ENCODE measurements at regions not wholly inside any gene's neighbourhood (a gene's known extent, or its start where the extent isn't known, plus 50 kb on each side); places are given as distances from the start of the nearest gene placed in this dataset.

DNA sequence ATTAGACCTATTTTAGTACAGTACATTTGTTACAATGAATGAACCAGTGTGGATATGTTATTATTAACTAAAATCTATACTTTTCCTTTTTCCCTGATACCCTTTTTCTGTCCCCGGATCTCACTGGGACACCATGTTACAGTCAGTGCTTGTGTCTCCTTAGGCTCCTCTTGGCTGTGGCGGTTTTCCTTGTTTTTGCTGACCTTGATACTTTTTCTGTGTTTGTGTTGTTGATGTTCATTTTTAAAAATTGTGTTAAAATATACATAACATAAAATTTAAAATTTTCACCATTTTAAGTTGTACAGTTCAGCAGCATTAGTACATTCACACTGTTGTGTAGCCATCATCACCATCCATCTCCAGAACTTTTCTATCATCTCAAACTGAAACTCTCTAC is 54.2 kb upstream of the OSBPL3 start:
- TF ChIP-seq, protein P1, sequence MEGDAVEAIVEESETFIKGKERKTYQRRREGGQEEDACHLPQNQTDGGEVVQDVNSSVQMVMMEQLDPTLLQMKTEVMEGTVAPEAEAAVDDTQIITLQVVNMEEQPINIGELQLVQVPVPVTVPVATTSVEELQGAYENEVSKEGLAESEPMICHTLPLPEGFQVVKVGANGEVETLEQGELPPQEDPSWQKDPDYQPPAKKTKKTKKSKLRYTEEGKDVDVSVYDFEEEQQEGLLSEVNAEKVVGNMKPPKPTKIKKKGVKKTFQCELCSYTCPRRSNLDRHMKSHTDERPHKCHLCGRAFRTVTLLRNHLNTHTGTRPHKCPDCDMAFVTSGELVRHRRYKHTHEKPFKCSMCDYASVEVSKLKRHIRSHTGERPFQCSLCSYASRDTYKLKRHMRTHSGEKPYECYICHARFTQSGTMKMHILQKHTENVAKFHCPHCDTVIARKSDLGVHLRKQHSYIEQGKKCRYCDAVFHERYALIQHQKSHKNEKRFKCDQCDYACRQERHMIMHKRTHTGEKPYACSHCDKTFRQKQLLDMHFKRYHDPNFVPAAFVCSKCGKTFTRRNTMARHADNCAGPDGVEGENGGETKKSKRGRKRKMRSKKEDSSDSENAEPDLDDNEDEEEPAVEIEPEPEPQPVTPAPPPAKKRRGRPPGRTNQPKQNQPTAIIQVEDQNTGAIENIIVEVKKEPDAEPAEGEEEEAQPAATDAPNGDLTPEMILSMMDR (IDR thresholded peaks at IDR 0.05; ENCODE audit: insufficient read depth, low read depth, low read length) = no peak
- TF ChIP-seq EZH2 (IDR thresholded peaks at IDR 0.05; ENCODE audit: insufficient read depth, low read length) = no peak
